GM19193 (cell line): ENCODE measurements at regions not wholly inside any gene's neighbourhood (a gene's known extent, or its start where the extent isn't known, plus 50 kb on each side); places are given as distances from the start of the nearest gene placed in this dataset.

Source experiments
- POLR2A ChIP-seq: IDR thresholded peaks from 4 replicates; pipeline ENCODE4 v1.6.1; 2011; ENCODE audit not compliant: insufficient read depth, insufficient read length; ENCODE audit errors: extremely low read depth

DNA sequence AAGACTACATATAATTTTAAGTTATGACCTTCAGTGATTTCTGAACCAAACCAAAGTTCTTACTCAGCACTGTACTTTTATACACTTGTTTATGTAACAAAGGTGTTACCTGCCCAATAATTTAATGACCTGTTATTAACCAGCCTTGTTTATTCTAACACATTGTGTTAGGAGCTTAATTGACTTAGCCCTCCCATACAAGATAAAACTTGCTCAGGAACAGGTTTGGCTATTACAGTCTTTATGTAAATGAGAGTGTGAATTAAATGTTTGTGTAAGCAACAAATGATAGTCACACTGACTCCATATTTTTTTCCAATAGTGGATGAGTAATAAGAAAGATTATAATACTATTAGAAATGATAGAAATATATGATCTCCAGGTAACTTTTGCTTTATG is 51.8 kb upstream of the MYCBP2 start:
- no peak for TF ChIP-seq POLR2A

DNA sequence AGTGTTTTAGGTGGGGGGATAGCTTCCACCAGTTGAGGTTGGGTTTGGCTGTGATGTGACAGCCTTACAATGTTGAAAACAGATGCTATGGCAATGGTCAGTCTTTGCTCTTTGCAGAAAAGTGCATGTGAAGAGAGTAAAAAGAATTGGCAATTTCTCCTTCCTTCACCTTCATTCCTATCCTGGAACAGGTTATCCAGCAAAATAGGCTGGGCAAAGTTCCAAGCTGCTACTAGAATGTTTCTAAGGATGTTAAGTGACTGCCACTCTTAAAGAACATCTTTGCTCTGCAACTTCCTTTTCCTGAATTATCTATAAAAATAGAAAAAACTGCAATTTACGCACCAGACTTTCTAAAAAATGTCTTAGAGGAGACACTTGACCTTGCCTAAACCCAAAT is 50.1 kb upstream of the MYCBP2 start:
- no peak for TF ChIP-seq POLR2A
